ENCODE measurements at regions not wholly inside any gene's neighbourhood (a gene's known extent, or its start where the extent isn't known, plus 50 kb on each side); places are given as distances from the start of the nearest gene placed in this dataset.

GRCh38 chr15:47577461-47577860 lies 139.8 kb upstream of the SEMA6D start:
- no peak for DNase-seq (ENCODE audit: extremely low read depth, low read depth)
- no peak for TF ChIP-seq CTCF (IDR thresholded peaks at IDR 0.05; ENCODE audit: low read depth, low read length)

- no peak for TF ChIP-seq CTCF (IDR thresholded peaks at IDR 0.05; ENCODE audit: low read depth, low read length)
- no peak for DNase-seq (ENCODE audit: extremely low read depth, low read depth)
Measured at GRCh38 chr15:47582233-47582632, 135.1 kb upstream of the SEMA6D start.

- no peak for TF ChIP-seq CTCF (IDR thresholded peaks at IDR 0.05; ENCODE audit: low read depth, low read length)
- no peak for DNase-seq (ENCODE audit: extremely low read depth, low read depth)
Measured at GRCh38 chr15:47584316-47584715, 133.0 kb upstream of the SEMA6D start.

GRCh38 chr15:47586653-47587224 lies 130.6 kb upstream of the SEMA6D start:
- no peak for DNase-seq (ENCODE audit: extremely low read depth, low read depth)

GRCh38 chr15:47587940-47588802 lies 129.1 kb upstream of the SEMA6D start:
- DNase-seq (ENCODE audit: extremely low read depth, low read depth), result no peak
- no peak for TF ChIP-seq CTCF (IDR thresholded peaks at IDR 0.05; ENCODE audit: low read depth, low read length)

More at GRCh38 chr15:47586653-47587224, 130.6 kb upstream of the SEMA6D start:
- no peak for TF ChIP-seq CTCF (IDR thresholded peaks at IDR 0.05; ENCODE audit: low read depth, low read length)

GRCh38 chr15:47588958-47589357 lies 128.3 kb upstream of the SEMA6D start:
- no peak for DNase-seq (ENCODE audit: extremely low read depth, low read depth)

More at GRCh38 chr15:47588958-47589357, 128.3 kb upstream of the SEMA6D start:
- TF ChIP-seq CTCF (IDR thresholded peaks at IDR 0.05; ENCODE audit: low read depth, low read length), result no peak

Data from AG09319 (cell line).